Tibial nerve (tissue), 4 donors: ENCODE measurements at regions not wholly inside any gene's neighbourhood (a gene's known extent, or its start where the extent isn't known, plus 50 kb on each side); places are given as distances from the start of the nearest gene placed in this dataset.

ENCODE experiments used
- DNase-seq, 2 donors: peaks; one replicate each; pipeline ENCODE4 v3.0.0-alpha.2; 2019; ENCODE audit warnings: low spot score in 2 of 2
- H3K27ac ChIP-seq, 4 donors: fragments of 200-600 bp; sonication (generic) in 3 of 4; one replicate each; pipeline ENCODE4 v1.5.1; 2017 to 2019; ENCODE audit warnings: mild to moderate bottlenecking in 1 of 4
- H3K27me3 ChIP-seq, 2 donors: fragments of 200-600 bp; sonication (generic) in 1 of 2; one replicate each; pipeline versions ENCODE4 v1.5.1 to v1.6.0; 2017 to 2019
- H3K36me3 ChIP-seq, 3 donors: fragments of 200-600 bp; sonication (generic); one replicate each; pipeline ENCODE4 v1.5.1; 2018 to 2019
- H3K4me1 ChIP-seq, 4 donors: fragments of 200-600 bp; sonication (generic) in 3 of 4; one replicate each; pipeline ENCODE4 v1.5.1; 2017 to 2019
- H3K4me3 ChIP-seq, 4 donors: fragments of 200-600 bp; sonication (generic) in 3 of 4; one replicate each; pipeline ENCODE4 v1.5.1; 2017 to 2019; ENCODE audit warnings: mild to moderate bottlenecking in 1 of 4, moderate library complexity in 1 of 4
- H3K9me3 ChIP-seq, 4 donors: fragments of 200-600 bp; sonication (generic) in 3 of 4; one replicate each; pipeline ENCODE4 v1.5.1; 2017 to 2019
- EP300 ChIP-seq, 2 donors: sonication (generic); formaldehyde crosslinking; IDR thresholded peaks; one replicate each; pipeline ENCODE4 v1.6.1; 2017; ENCODE audit warnings: antibody characterized with exemption in 2 of 2, mild to moderate bottlenecking in 1 of 2
- POLR2A ChIP-seq, 2 donors: fragments of 450-650 bp; IDR thresholded peaks; one replicate each; pipeline ENCODE4 v1.6.1; 2017; ENCODE audit warnings: antibody characterized with exemption in 2 of 2, mild to moderate bottlenecking in 2 of 2, moderate library complexity in 2 of 2
- WGBS, 2 donors: methylation state at CpG; one replicate each; pipeline ENCODE4 v1.1.5; 2018; 5-methylcytosine and 5-hydroxymethylcytosine counted together
- TF ChIP-seq, protein P1 (sequence below), 5 experiments: fragments of 200-600 bp in 3 of 5; fragments of 450-650 bp in 2 of 5; sonication (generic) in 3 of 5; IDR thresholded peaks; one replicate each; pipeline ENCODE4 v1.5.1; 2016 to 2019; ENCODE audit warnings: antibody characterized with exemption in 5 of 5, mild to moderate bottlenecking in 3 of 5, moderate library complexity in 2 of 5

GRCh38 chr15:39142500-39142899 lies 438.4 kb upstream of the THBS1 start:
- no peak overlapping the region for H3K4me3 ChIP-seq
- H3K27ac ChIP-seq: no peak overlapping the region
- H3K9me3 ChIP-seq: no peaks in the 10 kb centered on the region
- H3K4me1 ChIP-seq: peaks cover 0 to 20% (median 3%) of the 10 kb centered on the region in 4 donors
- H3K27me3 ChIP-seq: no peaks in the 10 kb centered on the region
- no peaks in the 10 kb centered on the region for H3K36me3 ChIP-seq
- TF ChIP-seq EP300 (IDR thresholded peaks at IDR 0.05): no peak
- no peak for TF ChIP-seq POLR2A (IDR thresholded peaks at IDR 0.05)
- DNase-seq: no peak

GRCh38 chr15:39143479-39143878 lies 437.4 kb upstream of the THBS1 start:
- H3K4me1 ChIP-seq: peaks cover 0 to 20% (median 3%) of the 10 kb centered on the region in 4 donors
- TF ChIP-seq POLR2A (IDR thresholded peaks at IDR 0.05) (no peak), EP300 (IDR thresholded peaks at IDR 0.05) (no peak)
- TF ChIP-seq, protein P1, sequence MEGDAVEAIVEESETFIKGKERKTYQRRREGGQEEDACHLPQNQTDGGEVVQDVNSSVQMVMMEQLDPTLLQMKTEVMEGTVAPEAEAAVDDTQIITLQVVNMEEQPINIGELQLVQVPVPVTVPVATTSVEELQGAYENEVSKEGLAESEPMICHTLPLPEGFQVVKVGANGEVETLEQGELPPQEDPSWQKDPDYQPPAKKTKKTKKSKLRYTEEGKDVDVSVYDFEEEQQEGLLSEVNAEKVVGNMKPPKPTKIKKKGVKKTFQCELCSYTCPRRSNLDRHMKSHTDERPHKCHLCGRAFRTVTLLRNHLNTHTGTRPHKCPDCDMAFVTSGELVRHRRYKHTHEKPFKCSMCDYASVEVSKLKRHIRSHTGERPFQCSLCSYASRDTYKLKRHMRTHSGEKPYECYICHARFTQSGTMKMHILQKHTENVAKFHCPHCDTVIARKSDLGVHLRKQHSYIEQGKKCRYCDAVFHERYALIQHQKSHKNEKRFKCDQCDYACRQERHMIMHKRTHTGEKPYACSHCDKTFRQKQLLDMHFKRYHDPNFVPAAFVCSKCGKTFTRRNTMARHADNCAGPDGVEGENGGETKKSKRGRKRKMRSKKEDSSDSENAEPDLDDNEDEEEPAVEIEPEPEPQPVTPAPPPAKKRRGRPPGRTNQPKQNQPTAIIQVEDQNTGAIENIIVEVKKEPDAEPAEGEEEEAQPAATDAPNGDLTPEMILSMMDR (IDR thresholded peaks at IDR 0.05): no peak
- H3K27me3 ChIP-seq: no peaks in the 10 kb centered on the region
- H3K27ac ChIP-seq: no peak overlapping the region
- H3K36me3 ChIP-seq: no peaks in the 10 kb centered on the region
- 75% methylated on average over 5 of the region's 5 CpGs for WGBS, 2 donors
- H3K9me3 ChIP-seq: no peaks in the 10 kb centered on the region
- DNase-seq: no peak
- no peak overlapping the region for H3K4me3 ChIP-seq

- Histone ChIP-seq H3K27me3 (no peaks in the 10 kb centered on the region), H3K9me3 (no peaks in the 10 kb centered on the region), H3K27ac (no peak overlapping the region), H3K36me3 (no peaks in the 10 kb centered on the region), H3K4me1 (peaks cover 0 to 20% (median 3%) of the 10 kb centered on the region in 4 donors), H3K4me3 (no peak overlapping the region)
- 60 to 80% methylated on average over 2 of the region's 2 CpGs for WGBS, 2 donors
- no peak for DNase-seq
- no peak for TF ChIP-seq POLR2A (IDR thresholded peaks at IDR 0.05)
- TF ChIP-seq EP300 (IDR thresholded peaks at IDR 0.05): no peak
- TF ChIP-seq, protein P1 (IDR thresholded peaks at IDR 0.05): no peak
These were observed 436.8 kb upstream of the THBS1 start for GRCh38 chr15:39144051-39144450.

DNA sequence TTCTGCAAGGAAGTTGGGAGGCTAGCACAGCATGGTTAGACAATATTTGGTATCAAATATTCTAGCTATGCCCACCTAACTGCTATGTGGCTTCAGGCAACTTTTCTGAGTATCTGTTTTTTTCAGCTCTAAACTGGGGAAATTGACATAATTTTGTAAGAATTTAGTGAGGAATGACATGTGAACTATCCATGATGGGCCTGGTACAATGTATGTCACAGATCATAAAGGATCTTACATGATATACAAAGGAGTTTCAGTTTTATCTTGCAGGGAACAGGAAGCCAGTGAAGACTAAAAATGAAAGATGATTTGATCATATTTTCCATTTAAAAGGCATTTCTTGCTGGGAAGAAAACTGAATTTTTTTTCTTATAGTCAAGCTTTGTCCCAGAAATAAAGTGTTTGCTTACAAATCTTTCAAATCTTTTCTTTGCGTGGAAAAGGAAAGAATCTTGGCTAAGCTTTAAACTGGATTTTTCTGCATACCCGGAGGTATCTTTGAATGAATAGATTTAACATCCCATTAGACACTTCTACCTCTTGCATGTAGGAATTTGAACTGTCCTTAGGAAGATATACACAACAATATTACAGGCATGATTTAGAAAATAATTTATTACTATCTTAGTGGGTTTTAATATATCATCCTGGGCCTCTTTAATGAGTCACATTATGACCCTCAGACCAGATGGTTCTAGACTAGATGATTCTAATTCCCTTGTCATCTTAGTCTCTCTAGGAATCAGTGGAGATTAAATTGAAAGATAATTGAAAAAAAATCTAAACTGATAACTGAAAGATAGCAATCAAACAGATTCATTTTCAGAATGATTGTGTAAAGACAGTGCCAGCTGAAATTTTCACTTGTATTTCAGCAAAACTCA lies 436.0 kb upstream of the THBS1 start:
- Histone ChIP-seq H3K36me3 (no peaks in the 10 kb centered on the region), H3K4me1 (peaks cover 0 to 20% (median 3%) of the 10 kb centered on the region in 4 donors), H3K4me3 (no peak overlapping the region), H3K27ac (peak overlapping the region in 2 of 4 donors; percentile 4 to 38), H3K27me3 (no peaks in the 10 kb centered on the region), H3K9me3 (no peaks in the 10 kb centered on the region)
- 30 to 40% methylated on average over 2 of the region's 2 CpGs for WGBS, 2 donors
- no peak for DNase-seq
- TF ChIP-seq, protein P1 (IDR thresholded peaks at IDR 0.05): no peak
- TF ChIP-seq EP300 (IDR thresholded peaks at IDR 0.05) (no peak), POLR2A (IDR thresholded peaks at IDR 0.05) (no peak)

DNA sequence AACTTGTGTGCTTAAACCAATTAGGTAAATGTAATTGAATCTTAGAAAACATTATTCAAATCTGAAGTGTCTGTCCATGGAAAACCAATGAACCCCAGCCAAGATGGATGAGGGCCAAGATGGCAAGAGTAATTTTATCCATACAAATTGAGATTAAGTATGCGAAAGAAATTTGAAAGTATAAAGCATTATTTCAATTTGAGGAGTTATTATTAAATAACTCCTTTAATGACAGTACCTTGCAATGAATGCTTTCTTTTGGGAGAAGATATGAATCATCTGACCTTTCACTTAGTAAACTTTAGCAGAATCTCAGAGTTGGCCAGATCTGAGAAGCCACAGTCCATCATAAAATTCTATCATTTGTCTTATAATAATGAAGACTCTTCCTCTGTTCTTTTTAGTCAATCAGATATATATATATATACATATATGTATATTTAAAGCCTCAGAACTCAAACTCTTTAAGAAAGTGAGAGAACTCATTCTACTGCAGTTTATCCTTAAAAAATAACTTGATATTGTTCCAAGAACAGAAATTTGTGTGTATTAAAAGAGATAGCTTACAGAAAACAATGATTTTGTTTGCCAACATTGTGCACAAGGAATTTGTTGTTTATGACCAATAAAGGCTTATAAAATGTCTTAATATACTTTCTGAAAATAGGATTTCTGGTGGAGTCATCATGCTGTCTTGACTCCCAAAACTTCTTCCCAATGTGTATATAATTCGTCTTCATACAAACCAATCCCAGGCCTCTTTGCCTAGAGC lies 434.8 kb upstream of the THBS1 start:
- no peaks in the 10 kb centered on the region for H3K27me3 ChIP-seq
- no peaks in the 10 kb centered on the region for H3K36me3 ChIP-seq
- no peaks in the 10 kb centered on the region for H3K9me3 ChIP-seq
- no peak for TF ChIP-seq EP300 (IDR thresholded peaks at IDR 0.05)
- TF ChIP-seq POLR2A (IDR thresholded peaks at IDR 0.05): no peak
- TF ChIP-seq, protein P1 (IDR thresholded peaks at IDR 0.05): no peak
- peaks cover 0 to 20% (median 3%) of the 10 kb centered on the region in 4 donors for H3K4me1 ChIP-seq
- DNase-seq: no peak
- WGBS, 2 donors: 48 to 66% methylated on average over 2 of the region's 2 CpGs
- H3K27ac ChIP-seq: peak overlapping the region in 1 of 4 donors; percentile 4
- H3K4me3 ChIP-seq: no peak overlapping the region
